Hepatocyte (in vitro differentiated cells): ENCODE measurements at regions not wholly inside any gene's neighbourhood (a gene's known extent, or its start where the extent isn't known, plus 50 kb on each side); places are given as distances from the start of the nearest gene placed in this dataset.

Source experiments
- DNase-seq: peaks from one replicate; pipeline ENCODE4 v3.0.0-alpha.2; 2016; ENCODE audit warnings: low spot score
- H2AFZ ChIP-seq: fragments of 200-600 bp; sonication (generic); 2 replicates; pipeline ENCODE4 v1.6.0; 2016; ENCODE audit warnings: antibody characterized with exemption, mild to moderate bottlenecking
- H3K27ac ChIP-seq: fragments of 200-600 bp; sonication (generic); 2 replicates; pipeline ENCODE4 v1.5.1; 2016; ENCODE audit warnings: mild to moderate bottlenecking
- H3K27me3 ChIP-seq: fragments of 200-600 bp; sonication (generic); 2 replicates; pipeline ENCODE4 v1.6.1; 2016
- H3K36me3 ChIP-seq: fragments of 200-600 bp; sonication (generic); replicated peaks from 2 replicates; pipeline ENCODE4 v1.5.1; 2016; ENCODE audit warnings: low read depth; ENCODE audit not compliant: insufficient read depth
- H3K4me1 ChIP-seq: fragments of 200-600 bp; sonication (generic); 2 replicates; pipeline ENCODE4 v1.5.1; 2016; ENCODE audit warnings: mild to moderate bottlenecking, moderate library complexity; ENCODE audit not compliant: insufficient read depth
- H3K4me2 ChIP-seq: fragments of 200-600 bp; sonication (generic); 2 replicates; pipeline ENCODE4 v1.6.0; 2016
- H3K4me3 ChIP-seq: fragments of 200-600 bp; sonication (generic); 2 replicates; pipeline ENCODE4 v1.5.1; 2016; ENCODE audit warnings: mild to moderate bottlenecking
- H3K79me2 ChIP-seq: fragments of 200-600 bp; sonication (generic); 2 replicates; pipeline ENCODE4 v1.6.0; 2017; ENCODE audit warnings: mild to moderate bottlenecking
- H3K9me2 ChIP-seq: fragments of 200-600 bp; sonication (generic); replicated peaks from 2 replicates; pipeline ENCODE4 v1.6.0; 2017; ENCODE audit warnings: mild to moderate bottlenecking; ENCODE audit not compliant: insufficient read depth
- H3K9me3 ChIP-seq: fragments of 200-600 bp; sonication (generic); 2 replicates; pipeline ENCODE4 v1.5.1; 2016; ENCODE audit warnings: low read depth, mild to moderate bottlenecking
- H4K20me1 ChIP-seq: fragments of 200-600 bp; sonication (generic); 2 replicates; pipeline ENCODE4 v1.6.0; 2016; ENCODE audit warnings: mild to moderate bottlenecking; ENCODE audit not compliant: insufficient read depth, poor library complexity, severe bottlenecking
- CTCF ChIP-seq: fragments of 200-600 bp; sonication (generic); IDR thresholded peaks from 2 replicates; pipeline ENCODE4 v1.5.1; 2016; ENCODE audit warnings: antibody characterized with exemption, mild to moderate bottlenecking; ENCODE audit not compliant: poor library complexity
- EZH2 ChIP-seq: fragments of 200-600 bp; sonication (generic); IDR thresholded peaks from 2 replicates; pipeline ENCODE4 v1.6.1; 2016; ENCODE audit warnings: antibody characterized with exemption, mild to moderate bottlenecking, borderline replicate concordance
- EZH2phosphoT487 ChIP-seq: fragments of 200-600 bp; sonication (generic); IDR thresholded peaks from one replicate; pipeline ENCODE4 v1.6.1; 2018; ENCODE audit warnings: antibody characterized with exemption, mild to moderate bottlenecking, low read depth, moderate library complexity; ENCODE audit not compliant: unreplicated experiment, severe bottlenecking
- WGBS: methylation state at CpG from one replicate; pipeline ENCODE4 v1.1.6; 2016; ENCODE audit warnings: low lambda C conversion rate; ENCODE audit errors: missing lambda C conversion rate; 5-methylcytosine and 5-hydroxymethylcytosine counted together

GRCh38 chr9:2465921-2466460, 155.6 kb upstream of the VLDLR start:
- peak; percentile 76 for DNase-seq
- no peaks in the 10 kb centered on the region for H3K79me2 ChIP-seq
- H3K36me3 ChIP-seq, result no peaks in the 10 kb centered on the region
- peak overlapping the region; percentile 84 for H3K27ac ChIP-seq
- 32% methylated on average over 1 of the region's 1 CpG for WGBS
- no peaks in the 10 kb centered on the region for H3K27me3 ChIP-seq
- no peaks in the 10 kb centered on the region for H3K9me2 ChIP-seq
- H2AFZ ChIP-seq, result peak overlapping the region; percentile 1
- no peak overlapping the region for H3K4me3 ChIP-seq
- no peak for TF ChIP-seq EZH2phosphoT487
- TF ChIP-seq CTCF, result no peak
- no peak for TF ChIP-seq EZH2
- peaks cover 12% of the 10 kb centered on the region for H3K4me1 ChIP-seq
- no peaks in the 10 kb centered on the region for H3K9me3 ChIP-seq
- H4K20me1 ChIP-seq, result no peaks in the 10 kb centered on the region
- peak overlapping the region; percentile 32 for H3K4me2 ChIP-seq

- H3K27me3 ChIP-seq, result no peaks in the 10 kb centered on the region
- H4K20me1 ChIP-seq, result no peaks in the 10 kb centered on the region
- H3K9me3 ChIP-seq, result no peaks in the 10 kb centered on the region
- no peak overlapping the region for H2AFZ ChIP-seq
- no peaks in the 10 kb centered on the region for H3K79me2 ChIP-seq
- peaks cover 12% of the 10 kb centered on the region for H3K4me1 ChIP-seq
- 36% methylated on average over 6 of the region's 6 CpGs for WGBS
- no peak overlapping the region for H3K4me3 ChIP-seq
- no peaks in the 10 kb centered on the region for H3K9me2 ChIP-seq
- H3K27ac ChIP-seq, result peak overlapping the region; percentile 63
- TF ChIP-seq CTCF (no peak), EZH2phosphoT487 (no peak)
- H3K36me3 ChIP-seq, result no peaks in the 10 kb centered on the region
- H3K4me2 ChIP-seq, result peak overlapping the region; percentile 32
- DNase-seq, result no peak
Observed at GRCh38 chr9:2466703-2467102, 154.9 kb upstream of the VLDLR start.

GRCh38 chr9:2469681-2470221, 151.8 kb upstream of the VLDLR start:
- Histone ChIP-seq H3K4me1 (peaks cover 12% of the 10 kb centered on the region), H3K27ac (no peak overlapping the region), H3K4me2 (no peak overlapping the region), H3K27me3 (no peaks in the 10 kb centered on the region), H4K20me1 (no peaks in the 10 kb centered on the region), H3K9me2 (no peaks in the 10 kb centered on the region), H3K36me3 (no peaks in the 10 kb centered on the region), H3K4me3 (no peak overlapping the region), H3K9me3 (no peaks in the 10 kb centered on the region), H3K79me2 (no peaks in the 10 kb centered on the region), H2AFZ (no peak overlapping the region)
- 54% methylated on average over 6 of the region's 6 CpGs for WGBS
- TF ChIP-seq EZH2phosphoT487 (no peak), CTCF (peak; percentile 21), EZH2 (no peak)
- DNase-seq, result no peak

GRCh38 chr9:2473681-2474080, 147.9 kb upstream of the VLDLR start:
- H3K79me2 ChIP-seq, result no peaks in the 10 kb centered on the region
- no peaks in the 10 kb centered on the region for H3K27me3 ChIP-seq
- no peak overlapping the region for H3K4me2 ChIP-seq
- no peak overlapping the region for H3K4me3 ChIP-seq
- DNase-seq, result no peak
- H4K20me1 ChIP-seq, result no peaks in the 10 kb centered on the region
- no peaks in the 10 kb centered on the region for H3K36me3 ChIP-seq
- no peaks in the 10 kb centered on the region for H3K9me2 ChIP-seq
- 84% methylated on average over 1 of the region's 1 CpG for WGBS
- no peaks in the 10 kb centered on the region for H3K4me1 ChIP-seq
- no peaks in the 10 kb centered on the region for H3K9me3 ChIP-seq
- no peak overlapping the region for H3K27ac ChIP-seq
- no peak for TF ChIP-seq EZH2
- TF ChIP-seq EZH2phosphoT487, result no peak
- no peak for TF ChIP-seq CTCF
- H2AFZ ChIP-seq, result no peak overlapping the region
